ENCODE measurements at regions not wholly inside any gene's neighbourhood (a gene's known extent, or its start where the extent isn't known, plus 50 kb on each side); places are given as distances from the start of the nearest gene placed in this dataset.
"Not testable (repeated sequence)": the region's sequence is repeated elsewhere in the genome, so short reads cannot be mapped to it uniquely, and the experiment has no call there.

DNA sequence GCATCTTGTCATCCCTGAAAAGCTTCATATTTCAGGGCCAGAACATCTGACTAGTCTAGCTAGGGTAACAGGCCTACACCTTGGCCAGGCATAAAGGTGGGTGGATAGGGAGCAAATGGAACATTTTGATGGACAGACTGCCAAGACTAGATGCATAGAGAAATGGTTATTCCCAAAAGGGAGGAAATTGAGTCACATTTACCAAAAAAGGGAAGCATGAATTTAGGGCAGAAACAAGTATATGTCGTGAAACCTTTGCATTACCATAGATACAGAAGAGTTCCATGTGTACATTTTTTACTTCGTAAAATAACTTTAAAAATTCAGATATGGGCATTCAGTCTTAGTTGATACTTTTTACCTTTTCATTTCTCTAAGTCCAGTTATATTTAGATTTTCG lies 101.3 kb upstream of the ZEB2 start:
- TF ChIP-seq, protein P1, sequence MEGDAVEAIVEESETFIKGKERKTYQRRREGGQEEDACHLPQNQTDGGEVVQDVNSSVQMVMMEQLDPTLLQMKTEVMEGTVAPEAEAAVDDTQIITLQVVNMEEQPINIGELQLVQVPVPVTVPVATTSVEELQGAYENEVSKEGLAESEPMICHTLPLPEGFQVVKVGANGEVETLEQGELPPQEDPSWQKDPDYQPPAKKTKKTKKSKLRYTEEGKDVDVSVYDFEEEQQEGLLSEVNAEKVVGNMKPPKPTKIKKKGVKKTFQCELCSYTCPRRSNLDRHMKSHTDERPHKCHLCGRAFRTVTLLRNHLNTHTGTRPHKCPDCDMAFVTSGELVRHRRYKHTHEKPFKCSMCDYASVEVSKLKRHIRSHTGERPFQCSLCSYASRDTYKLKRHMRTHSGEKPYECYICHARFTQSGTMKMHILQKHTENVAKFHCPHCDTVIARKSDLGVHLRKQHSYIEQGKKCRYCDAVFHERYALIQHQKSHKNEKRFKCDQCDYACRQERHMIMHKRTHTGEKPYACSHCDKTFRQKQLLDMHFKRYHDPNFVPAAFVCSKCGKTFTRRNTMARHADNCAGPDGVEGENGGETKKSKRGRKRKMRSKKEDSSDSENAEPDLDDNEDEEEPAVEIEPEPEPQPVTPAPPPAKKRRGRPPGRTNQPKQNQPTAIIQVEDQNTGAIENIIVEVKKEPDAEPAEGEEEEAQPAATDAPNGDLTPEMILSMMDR (IDR thresholded peaks at IDR 0.05; ENCODE audit: insufficient read depth, low read length, severe bottlenecking): no peak
- H3K27me3 ChIP-seq (ENCODE audit: control insufficient read depth, insufficient read depth, low read length): no peaks in the 10 kb centered on the region
- no peak for DNase-seq (ENCODE audit: low read depth)
- no peaks in the 10 kb centered on the region for H3K36me3 ChIP-seq (ENCODE audit: control insufficient read depth, insufficient read depth, low read length)
- no peak for FAIRE-seq
- H3K4me3 ChIP-seq (ENCODE audit: low read depth, low read length): no peak overlapping the region

DNA sequence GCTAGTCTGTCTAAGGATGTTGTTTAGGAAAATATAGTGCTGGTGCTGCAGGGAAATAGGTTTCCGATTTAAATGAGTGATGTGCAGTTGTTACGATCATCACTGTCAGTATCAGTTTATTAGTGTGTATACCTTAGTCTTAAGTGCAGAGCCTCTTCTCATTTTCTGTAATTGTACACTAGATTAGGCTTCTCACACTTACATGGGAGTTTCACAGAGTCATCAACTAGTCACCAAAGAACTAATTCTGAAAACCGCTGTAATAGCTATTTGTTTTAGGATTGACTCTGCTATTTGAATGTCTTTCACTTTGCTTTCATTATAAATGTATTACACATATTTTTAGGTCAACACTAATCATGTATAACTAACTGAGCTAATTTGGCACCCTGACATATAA lies 99.8 kb upstream of the ZEB2 start:
- TF ChIP-seq, protein P1 (IDR thresholded peaks at IDR 0.05; ENCODE audit: insufficient read depth, low read length, severe bottlenecking): no peak
- FAIRE-seq: no peak
- no peak overlapping the region for H3K4me3 ChIP-seq (ENCODE audit: low read depth, low read length)

DNA sequence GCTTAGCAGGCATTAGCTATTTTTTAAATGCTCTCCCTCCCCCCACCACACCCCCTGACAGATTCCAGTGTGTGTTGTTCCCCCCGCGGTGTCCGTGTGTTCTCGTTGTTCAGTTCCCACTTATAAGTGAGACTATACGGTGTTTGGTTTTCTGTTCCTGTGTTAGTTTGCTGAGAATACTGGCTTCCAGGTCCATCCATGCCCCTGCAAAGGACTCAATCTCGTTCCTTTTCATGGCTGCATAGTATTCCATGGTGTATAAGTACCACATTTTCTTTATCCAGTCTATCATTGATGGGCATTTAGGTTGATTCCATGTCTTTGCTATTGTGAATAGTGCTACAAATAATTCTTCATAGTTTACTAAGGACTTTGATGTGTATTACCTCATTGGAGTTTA lies 97.3 kb upstream of the ZEB2 start:
- DNase-seq (ENCODE audit: low read depth); FAIRE-seq; H3K36me3 ChIP-seq (ENCODE audit: control insufficient read depth, insufficient read depth, low read length); H3K27me3 ChIP-seq (ENCODE audit: control insufficient read depth, insufficient read depth, low read length); H3K4me3 ChIP-seq (ENCODE audit: low read depth, low read length): not testable (repeated sequence)

More for the DNA sequence above, 99.8 kb upstream of the ZEB2 start:
- Histone ChIP-seq H3K36me3 (ENCODE audit: control insufficient read depth, insufficient read depth, low read length) (no peaks in the 10 kb centered on the region), H3K27me3 (ENCODE audit: control insufficient read depth, insufficient read depth, low read length) (no peaks in the 10 kb centered on the region)
- no peak for DNase-seq (ENCODE audit: low read depth)

DNA sequence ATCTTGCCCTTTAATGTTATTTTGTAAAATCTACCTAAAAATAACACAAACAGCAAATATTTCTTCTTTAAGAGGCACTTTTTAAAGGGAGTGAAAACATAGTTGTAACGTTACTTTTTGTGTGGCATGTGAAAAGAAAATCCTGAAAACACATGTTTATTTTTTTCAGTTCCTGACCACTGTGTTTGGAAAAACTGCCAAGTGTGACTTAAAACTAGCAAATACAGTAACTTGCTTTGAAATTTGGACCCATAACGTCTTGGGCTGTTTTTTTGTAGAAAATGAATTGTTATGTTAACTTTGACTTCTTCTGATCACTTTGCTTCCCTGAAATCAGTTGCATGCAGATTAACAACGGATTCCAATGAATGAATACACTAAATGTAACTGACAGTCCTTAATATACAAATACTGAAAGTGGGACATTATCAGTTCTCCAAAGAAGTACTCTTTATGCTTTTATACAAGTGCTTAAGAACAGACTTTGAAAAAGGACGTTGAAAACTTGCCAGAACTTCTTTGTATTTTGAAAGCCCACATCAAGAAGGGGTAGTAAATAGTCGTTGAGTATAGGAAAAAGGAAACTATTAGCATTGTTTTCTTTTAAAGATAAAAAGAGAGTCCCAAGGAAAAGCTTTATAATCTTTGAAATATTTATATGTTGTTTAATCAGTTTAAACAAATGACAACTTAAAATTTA lies 96.1 kb upstream of the ZEB2 start:
- DNase-seq (ENCODE audit: low read depth) (no peak), FAIRE-seq (no peak)
- H3K36me3 ChIP-seq (ENCODE audit: control insufficient read depth, insufficient read depth, low read length): no peaks in the 10 kb centered on the region
- TF ChIP-seq, protein P1 (IDR thresholded peaks at IDR 0.05; ENCODE audit: insufficient read depth, low read length, severe bottlenecking): no peak
- no peak overlapping the region for H3K4me3 ChIP-seq (ENCODE audit: low read depth, low read length)
- no peaks in the 10 kb centered on the region for H3K27me3 ChIP-seq (ENCODE audit: control insufficient read depth, insufficient read depth, low read length)

DNA sequence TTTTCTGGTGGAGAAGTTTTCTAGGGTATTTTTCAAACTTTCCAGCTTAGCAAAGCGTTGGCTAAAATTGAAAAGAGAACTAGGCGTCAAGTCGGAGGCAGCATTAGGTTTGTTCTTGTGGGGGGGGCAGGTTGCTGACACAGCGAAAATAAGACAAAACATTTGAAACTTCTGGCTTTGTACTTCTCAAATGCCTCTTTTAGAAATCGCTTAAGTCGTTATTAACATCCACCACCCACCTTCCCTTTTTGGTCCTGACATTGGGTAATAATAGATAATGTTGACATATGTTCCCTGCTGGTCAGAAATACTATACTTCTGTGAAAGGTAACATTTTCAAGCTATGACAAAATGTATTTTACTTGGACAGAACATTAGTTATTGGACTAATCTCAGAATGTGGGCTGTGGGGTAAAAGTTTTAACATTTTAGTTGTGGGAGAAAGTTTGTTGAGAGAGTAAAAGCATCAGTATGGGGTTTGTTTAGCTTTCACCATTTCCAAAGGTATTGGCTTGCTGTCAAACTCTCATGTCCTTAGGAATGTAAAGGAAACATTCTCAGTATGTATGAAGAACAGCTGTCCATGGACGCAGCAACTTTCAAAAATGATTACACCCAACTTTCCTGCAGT lies 88.1 kb upstream of the ZEB2 start:
- FAIRE-seq (no peak), DNase-seq (ENCODE audit: low read depth) (no peak)
- Histone ChIP-seq H3K4me3 (ENCODE audit: low read depth, low read length) (no peak overlapping the region), H3K36me3 (ENCODE audit: control insufficient read depth, insufficient read depth, low read length) (no peaks in the 10 kb centered on the region), H3K27me3 (ENCODE audit: control insufficient read depth, insufficient read depth, low read length) (no peaks in the 10 kb centered on the region)
- TF ChIP-seq, protein P1 (IDR thresholded peaks at IDR 0.05; ENCODE audit: insufficient read depth, low read length, severe bottlenecking): no peak

DNA sequence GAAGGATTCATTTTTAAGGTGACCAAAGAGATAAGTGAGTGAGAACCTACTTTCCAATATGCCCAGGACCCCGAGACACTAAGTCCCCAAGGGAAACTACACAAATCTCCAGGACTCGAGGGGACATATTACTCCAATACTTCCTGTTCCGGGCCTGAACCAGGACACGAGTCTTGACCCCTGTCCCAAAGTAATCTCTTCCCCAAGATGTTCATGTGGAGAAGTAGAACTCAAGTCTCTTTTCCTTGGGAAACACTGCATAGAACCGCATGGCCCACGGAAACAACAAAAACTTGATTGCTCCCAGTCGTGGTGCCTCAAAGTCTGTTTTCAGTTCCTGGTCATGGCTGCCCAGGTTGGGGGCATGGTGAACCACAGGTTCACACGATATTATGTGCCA lies 87.2 kb upstream of the ZEB2 start:
- Histone ChIP-seq H3K4me3 (ENCODE audit: low read depth, low read length) (no peak overlapping the region), H3K36me3 (ENCODE audit: control insufficient read depth, insufficient read depth, low read length) (no peaks in the 10 kb centered on the region), H3K27me3 (ENCODE audit: control insufficient read depth, insufficient read depth, low read length) (no peaks in the 10 kb centered on the region)
- FAIRE-seq: no peak
- no peak for DNase-seq (ENCODE audit: low read depth)
- TF ChIP-seq, protein P1 (IDR thresholded peaks at IDR 0.05; ENCODE audit: insufficient read depth, low read length, severe bottlenecking): no peak

Data from bronchial epithelial cell (primary cell).